NCI-H774 (cell line): ENCODE measurements at regions not wholly inside any gene's neighbourhood (a gene's known extent, or its start where the extent isn't known, plus 50 kb on each side); places are given as distances from the start of the nearest gene placed in this dataset.

ENCODE experiments used
- DNase-seq: peaks from one replicate; lab custom pipeline; 2025; lab: John Stamatoyannopoulos, UW

DNA sequence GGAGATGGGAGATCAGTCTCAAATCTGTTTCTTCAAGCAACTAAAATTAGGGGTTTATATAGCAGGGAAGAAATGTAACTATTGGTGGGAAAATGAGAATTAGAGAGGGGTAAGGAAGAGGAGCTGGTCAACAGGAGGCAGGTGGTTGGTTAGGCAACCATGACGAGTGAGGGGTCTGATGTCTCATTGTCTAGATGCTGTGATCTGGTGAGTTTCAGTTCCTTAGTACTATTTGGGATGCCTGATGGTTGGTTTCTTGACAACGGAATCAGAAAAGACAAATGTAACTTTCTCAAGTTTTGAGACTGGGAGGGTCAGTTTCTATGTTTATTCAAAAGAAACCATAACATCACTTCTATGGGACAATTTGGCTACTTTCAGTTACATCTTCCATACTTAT is 415.3 kb upstream of the C16orf82 start:
- DNase-seq: no peak

DNA sequence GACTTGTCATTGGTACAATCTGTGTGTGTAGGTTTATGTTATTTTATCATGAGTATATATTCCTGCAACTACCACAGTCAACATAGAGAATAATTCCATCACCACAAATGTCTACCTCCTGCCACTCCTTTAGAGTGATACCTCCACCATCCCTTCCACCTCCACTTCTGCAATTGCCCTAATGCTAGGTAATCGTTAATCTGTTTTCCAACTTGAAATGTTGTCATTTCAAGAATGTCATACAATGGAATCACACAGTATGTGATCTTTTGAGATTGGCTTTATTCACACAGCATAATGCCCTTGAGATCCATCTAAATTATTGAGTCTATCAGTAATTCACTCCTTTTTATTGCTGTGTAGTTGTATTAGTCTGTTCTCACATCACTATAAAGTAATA is 414.8 kb upstream of the C16orf82 start:
- DNase-seq: no peak

DNA sequence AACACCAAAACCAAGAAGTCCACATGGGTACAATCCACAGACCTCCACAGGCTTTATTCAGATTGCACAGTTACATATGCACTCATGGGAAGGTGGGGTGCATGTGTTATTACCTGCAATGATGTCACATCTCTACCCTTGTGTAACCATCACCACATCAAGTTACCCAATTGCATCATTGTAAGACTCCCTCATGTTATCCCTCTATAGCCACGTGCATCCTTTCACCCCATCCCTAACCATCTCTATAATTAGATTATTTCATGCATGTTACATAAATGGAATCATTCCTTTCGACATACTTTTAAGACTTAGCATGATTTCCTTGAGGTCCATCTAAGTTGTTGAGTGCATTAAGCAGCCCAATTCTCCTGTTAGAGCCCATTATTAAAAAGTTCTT is 408.2 kb upstream of the C16orf82 start:
- DNase-seq: no peak

DNA sequence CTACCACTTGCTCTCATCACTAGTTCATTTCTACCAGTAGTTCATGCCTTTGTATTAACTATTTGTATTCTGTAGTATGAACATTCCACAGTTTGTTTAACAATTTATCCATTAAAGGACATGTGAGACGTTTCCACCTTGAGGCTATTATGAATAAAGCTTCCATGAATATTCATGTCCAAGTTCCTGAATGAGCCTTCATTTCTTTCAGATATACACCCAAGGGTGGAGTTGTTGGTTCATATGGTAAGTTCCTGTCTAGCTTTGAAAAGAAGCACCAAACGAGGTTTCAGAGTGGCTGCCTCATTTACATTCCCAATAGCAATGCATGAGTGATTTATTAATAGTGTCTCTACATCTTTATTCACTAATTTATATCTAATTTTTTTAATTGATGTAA is 407.8 kb upstream of the C16orf82 start:
- no peak for DNase-seq

DNA sequence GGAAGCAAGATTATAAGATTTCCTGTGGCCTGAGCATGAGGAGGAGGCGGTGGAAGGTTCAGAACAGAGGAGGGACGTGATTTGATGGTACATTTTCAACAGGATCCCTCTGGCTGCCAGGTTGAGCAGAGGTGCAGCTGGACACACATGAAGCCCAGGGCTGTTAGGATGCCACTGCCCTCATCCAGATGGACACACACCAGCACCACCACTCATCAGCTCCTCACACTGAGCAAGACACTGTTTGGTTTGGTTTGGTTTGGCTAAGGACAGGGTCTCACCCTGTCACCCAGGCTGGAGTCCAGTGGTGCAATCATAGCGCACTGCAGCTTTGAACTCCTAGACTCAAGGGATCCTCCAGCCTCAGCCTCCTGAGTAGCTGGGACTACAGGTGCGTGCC is 402.6 kb upstream of the C16orf82 start:
- DNase-seq: no peak

DNA sequence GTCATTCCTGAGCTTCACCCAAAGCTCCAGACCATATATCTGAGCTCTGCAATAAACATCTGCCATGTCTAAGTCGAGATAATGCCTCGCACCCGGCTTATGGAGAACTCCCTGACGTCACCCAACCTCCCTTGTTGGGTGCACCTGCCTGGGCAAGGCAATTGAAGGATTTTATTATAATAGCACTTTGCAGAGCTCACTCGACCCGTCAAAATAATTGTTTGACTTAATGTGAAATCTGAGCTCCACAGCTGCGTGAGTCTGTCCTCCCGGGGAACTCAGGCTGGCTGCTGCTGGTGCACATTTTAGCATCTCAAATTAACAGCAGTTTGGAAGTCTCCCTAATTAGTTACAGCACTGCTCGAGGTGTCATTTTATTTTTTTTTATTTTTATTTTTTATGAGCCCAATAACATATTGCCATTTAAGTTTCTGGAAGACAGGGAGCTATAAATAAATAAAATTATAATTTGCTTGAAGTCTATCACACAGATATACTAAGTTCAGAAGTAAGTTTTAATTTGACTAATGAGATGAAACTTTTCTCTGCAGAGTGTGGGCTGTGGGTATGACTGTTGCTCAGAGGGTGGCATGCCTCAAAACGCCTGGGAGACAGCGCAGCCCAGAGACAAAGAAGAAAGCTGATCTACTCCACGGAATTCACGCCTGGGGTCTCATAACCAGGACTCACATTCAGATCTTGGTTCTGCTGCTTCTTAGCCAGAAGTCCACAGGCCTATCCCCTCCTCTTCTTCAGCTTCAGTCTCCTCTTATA is 401.4 kb upstream of the C16orf82 start:
- DNase-seq: peak; percentile 94

DNA sequence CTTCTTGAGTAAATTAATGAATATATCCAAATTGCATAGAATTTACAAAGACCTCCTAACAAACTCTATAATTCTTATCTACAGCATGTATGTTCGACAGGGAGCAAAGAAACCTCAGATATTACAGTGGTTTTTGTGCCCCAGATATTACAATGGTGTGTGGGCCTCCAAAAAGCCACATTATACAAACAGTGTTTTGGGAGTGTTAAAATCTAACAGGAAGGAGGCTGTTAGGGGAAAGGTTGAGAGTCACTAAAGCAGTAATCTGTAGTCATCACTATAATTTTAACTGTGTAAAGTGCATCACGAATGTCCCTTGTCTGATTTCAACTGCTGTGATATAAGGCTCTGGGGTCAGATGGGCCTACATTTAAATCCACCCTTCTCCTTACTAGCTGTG is 400.2 kb upstream of the C16orf82 start:
- no peak for DNase-seq

DNA sequence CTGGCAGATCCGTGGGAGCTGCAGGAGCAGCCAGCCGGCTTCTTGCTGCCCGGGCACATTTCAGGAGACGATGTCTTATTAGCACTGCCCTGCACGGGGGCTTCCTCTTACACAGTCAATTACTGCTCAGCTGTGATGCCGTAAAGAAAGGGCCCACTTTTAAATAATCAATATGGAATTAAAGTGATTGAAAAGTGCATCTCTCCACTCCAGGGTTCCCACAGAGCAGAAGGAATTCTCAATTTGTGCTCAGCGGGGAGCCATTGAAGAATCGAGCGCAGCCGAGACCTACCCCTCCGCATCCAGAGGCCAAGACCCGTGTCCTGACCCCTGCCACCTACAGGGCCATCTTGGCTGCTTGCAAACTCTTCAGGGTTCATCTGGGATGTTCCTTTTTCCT is 399.4 kb upstream of the C16orf82 start:
- no peak for DNase-seq

DNA sequence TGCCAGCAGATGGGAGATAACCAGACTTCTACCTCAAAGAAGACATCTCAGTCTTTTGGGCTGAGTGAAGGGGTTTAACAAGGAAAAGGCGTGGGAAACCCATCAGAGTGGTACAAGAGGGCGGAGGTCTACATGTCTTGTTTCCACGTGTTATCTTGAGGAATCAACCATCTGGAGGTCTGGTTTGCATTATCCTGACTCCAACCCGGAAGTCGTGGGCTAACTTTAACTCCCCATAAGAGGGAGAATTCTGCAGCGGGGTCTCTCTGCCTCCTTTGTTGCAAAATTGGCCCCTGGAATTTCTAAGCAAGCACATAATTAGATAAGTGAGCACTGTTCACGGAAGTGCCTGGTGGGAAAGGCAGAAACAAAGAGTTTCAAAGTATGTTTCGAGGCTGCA is 398.7 kb upstream of the C16orf82 start:
- DNase-seq: no peak

DNA sequence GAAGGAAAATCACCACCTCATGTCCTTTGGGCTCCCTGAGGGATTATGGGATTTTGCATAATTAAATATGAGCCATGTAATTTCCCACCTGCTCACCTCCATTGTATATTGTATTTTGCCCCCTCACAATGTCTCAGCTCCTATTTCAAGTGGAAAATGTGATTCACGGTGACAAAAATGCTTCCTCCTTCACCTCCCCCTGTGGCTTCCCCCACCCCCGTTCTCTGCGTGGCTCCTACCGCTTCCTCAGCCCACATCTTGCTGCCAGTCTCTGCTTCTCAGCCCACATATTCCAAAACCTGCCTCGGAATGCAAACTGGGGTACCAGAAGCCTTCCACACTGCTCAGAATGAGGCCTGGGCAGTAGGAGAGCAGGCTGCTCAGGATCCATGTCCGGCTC is 394.5 kb upstream of the C16orf82 start:
- no peak for DNase-seq

DNA sequence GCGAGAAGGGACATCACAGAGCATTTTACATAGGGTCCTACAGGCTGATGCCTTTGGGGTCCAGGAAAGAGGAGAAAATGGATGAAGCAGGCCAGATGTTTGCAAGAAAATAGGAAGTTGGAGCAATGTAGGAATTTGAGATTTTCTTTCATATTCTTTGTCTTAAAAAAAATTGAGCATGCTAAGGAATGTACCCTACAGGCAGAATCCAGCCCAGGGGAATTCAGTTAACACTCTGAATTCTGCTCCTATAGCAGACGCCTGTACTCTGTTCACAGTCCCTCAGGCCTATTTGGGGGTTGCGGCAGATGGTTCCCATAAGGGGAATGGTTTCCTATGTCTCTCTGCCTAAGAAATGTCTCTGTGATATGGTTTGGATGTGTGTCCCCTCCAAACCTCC is 393.7 kb upstream of the C16orf82 start:
- DNase-seq: no peak

DNA sequence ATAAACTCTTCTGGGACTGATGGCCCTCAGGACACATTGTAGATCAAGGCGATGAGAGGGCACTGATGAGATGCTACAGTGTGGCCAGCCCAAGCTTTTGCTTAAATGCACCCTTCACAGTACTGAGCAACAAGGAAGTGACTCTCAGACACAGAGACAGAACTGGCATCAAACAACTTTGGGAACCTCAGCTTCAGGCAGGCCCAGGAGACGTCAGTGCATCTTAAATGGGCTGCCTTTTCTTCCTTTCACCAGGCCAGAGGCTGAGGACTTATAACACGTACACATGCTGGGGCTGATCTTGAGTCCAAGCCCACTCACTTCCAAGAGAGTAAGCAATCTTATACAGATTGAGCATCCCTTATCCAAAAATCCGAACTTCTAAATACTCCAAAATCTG is 386.1 kb upstream of the C16orf82 start:
- no peak for DNase-seq

DNA sequence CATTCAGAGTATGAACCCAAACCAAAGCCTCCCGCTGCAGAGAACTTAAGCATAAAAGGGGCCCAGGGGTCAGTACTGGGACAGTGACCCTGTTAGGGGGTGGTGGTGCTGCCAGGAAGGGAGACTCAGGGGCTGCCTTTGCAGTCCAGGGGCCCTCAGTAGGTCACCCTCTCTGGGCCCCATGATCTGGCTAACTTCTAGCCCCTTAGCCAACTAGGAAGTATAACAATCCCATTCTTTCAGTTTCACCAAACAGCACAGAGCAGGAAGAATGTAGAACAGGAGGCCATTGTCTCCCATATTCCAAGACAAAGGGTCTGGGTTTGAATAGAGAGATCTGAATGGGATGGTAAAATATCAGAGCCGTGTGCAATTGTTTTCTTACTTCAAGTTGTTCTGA is 378.6 kb upstream of the C16orf82 start:
- DNase-seq: no peak

DNA sequence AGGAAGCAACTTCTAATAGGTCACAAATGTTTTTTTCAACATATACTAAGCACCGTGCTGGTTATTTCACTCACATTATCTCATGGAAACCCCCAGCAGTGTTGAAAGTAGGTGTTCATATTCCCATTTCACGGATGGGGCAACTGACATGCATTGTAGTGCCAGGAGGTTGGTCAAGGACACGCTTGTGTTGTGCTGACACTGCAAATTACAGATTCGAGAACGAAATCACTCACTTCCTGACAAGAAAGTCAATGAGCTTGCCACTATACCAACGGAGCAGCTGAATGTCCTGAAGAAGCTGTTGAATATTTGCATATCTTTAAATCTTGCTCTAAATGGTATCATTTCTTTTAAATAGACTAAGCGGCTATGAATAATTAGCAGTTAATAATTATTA is 378.0 kb upstream of the C16orf82 start:
- DNase-seq: no peak

DNA sequence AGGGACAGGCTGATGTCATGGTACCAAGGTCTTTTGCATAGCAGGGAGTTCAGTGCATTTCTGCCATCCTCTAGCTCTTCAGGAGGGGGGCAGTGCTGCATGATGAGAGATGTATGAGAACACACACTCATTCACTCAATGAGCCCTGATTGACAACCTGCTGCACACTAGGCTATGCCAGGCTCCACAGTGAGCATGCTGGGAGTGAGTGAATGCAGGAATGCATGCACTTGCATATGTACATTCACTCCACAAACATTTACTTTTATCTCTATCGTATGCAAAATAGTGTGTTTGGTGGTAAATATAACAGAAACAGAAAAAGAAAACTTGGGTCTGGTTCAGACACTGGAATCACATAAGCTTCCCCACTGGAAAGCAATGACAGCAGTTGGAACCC is 374.1 kb upstream of the C16orf82 start:
- DNase-seq: no peak

DNA sequence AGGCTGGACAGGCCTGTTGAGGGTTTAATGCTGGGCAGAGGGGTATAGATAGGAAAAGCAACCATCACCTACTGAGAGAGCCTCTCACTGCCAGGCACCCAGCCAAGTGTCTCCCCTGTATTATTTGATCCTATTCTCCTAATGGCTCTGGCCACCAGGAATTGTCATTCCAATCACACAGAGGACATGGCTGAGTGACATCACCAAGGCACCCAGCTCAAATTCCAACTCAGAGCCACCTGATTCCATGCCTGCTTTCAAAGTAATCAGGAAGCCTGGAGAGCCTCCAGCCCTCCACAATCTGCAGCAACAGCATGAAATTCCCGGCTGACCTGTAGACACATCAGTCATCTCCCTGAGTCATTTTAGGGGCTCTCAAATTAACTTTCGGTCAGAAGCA is 368.9 kb upstream of the C16orf82 start:
- DNase-seq: no peak

DNA sequence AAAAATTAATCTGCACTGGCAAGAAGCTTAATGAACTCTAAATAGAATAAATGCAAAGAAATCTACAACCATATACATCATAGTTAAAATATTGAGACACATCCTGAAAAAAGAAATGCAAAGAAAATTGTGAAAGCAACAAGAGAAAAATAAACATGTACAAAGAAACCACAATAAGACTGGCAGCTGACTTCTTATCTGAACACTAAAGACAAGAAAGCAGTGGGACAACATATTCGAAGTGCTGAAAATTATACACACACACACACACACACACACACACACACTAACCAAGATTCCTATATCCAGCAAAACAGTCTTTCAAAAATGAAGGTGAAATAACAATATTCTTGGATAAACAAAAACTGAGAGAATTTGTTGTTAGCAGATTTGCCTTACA is 366.5 kb upstream of the C16orf82 start:
- DNase-seq: no peak

DNA sequence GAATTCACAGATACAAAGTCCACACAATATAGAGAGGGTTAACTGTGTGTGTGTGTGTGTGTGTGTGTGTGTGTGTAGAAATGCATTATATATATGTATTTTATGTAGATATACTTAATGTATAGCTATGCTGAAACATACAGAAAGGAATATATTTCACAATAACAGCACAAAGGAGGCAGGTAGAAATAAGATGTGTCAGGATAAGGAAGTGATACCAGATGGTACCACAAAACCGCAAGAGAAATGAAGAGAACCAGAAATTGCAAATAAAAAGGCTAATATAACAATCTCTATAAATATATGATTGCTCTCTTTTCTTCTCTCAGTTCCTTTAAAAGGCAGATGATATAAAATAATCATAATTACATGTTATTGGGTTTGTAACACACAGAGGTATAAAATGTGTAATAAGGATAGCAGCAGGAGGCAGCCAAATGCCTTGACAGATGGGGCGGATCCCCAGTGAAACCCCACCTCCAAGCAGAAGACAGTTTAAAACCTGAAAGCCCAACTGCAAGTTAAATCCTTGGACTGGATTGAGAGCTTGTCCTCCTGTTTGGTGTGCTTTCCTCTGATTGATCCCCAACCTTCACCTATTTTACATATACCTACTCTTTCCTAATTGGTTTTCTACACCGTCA is 365.4 kb upstream of the C16orf82 start:
- DNase-seq: no peak

DNA sequence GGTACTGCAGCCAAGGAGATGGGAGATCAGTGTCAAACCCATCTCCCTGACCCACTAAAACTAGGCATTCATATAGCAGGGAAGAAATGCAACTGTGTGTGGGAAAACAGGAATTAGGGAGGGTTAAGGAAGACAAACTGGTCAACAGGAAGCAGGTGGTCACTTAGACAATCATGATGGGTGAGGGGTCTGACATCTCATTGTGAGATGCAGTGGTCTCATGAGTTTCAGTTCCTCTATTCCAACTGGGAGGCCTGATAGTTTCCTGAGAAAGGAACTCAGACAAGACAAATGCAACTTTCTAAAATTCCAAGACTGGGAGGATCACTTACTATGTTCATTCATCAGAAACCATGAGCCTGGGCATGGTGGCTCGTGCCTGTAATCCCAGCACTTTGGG is 361.4 kb upstream of the C16orf82 start:
- DNase-seq: no peak

DNA sequence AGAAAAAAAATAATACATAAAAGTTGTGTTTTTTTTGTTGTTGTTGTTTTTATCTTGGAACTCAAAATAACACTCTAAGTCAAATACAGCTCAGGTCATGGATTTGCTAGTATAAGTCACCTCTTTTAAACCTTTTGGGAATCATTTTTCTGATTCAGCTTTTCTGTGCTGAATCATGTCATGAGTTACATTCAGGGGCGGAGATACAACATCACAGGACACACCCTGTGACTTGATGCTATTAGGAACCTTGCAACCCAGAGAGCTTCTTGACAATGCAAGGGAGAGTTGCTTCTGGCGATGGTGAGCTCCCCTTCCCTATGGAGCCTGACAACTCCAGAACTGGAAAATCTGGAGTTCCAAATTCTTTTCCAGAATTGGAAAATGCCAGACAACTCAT is 358.3 kb upstream of the C16orf82 start:
- DNase-seq: no peak

DNA sequence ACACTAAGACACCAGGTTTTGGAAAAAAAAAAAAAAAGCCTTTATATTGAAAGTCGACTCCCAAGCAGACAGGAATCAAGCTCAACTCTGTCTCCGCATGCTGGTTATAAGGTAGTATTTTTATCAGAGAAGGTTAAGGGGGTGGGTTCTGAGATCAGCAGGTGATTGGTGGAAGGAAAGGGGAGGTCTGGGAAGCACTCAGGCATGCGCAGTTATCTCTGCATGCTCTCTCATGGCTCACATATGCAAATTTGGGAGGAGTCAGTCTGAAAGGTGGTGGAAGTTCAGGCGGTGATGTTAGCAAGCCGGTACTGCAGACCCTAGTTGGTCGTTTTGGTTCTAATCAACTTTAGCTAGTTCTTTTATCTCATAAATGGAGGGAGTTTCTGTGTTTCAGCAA is 357.6 kb upstream of the C16orf82 start:
- DNase-seq: no peak

DNA sequence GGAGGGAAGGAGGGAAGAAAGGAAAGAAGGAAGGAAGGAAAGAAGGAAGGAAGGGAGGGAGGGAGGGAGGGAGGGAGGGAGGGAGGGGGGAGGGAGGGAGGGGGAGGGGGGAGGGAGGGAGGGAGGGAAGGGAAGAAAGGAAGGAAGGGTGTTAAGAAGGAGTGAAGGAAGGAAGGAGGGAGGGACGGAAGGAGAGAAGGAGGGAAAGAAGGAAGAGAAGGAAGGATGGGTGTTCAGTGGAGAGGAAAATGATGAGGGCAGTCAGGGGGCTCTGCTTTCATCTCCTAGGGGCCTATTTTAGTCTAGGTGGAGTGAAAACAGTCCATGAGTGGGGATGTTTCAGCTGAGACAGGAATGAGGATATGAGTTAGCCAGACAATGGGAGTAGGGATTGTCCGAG is 357.0 kb upstream of the C16orf82 start:
- DNase-seq: no peak

DNA sequence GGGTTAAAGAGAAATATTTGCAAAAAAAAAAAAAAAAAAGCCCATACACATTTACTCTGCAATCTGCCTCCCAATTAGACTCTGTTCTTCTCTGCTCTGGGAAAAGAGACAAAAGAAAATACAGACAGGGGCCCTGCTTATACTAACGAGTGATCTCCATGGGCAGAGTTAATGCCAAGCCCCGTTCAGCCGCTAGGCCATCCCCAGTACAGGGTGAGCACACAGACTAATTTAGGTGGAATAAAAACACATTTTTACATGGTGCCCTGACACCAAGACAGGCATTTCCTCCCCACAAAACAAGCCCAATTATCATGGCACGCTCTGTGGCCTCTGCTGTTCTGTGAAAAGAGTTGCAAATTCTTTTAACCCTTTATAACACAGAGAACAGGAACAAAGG is 356.3 kb upstream of the C16orf82 start:
- no peak for DNase-seq

DNA sequence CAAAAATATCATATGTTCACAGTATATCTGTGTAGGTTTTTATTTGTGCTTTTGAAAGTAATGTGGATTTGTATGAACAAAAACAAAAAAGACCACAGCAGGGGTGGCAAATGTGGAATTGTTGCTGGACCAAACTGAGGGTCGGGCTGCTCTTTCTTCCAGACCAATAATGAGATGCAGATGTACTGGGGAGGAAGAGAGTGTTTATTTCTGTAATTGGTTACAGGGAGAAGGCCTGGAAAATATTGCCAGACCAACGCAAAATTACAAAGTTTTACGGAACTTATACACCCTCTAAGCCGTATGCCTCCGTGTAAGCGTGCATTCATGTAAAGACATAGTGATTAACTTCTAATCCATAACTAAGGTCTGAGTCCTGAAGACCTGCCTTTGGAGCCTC is 353.9 kb upstream of the C16orf82 start:
- DNase-seq: no peak
